Astrocyte (in vitro differentiated cells and primary cell): ENCODE measurements at regions not wholly inside any gene's neighbourhood (a gene's known extent, or its start where the extent isn't known, plus 50 kb on each side); places are given as distances from the start of the nearest gene placed in this dataset.

Experiments
- DNase-seq: peaks from one replicate; pipeline ENCODE4 v3.0.0-alpha.2; 2010; ENCODE audit warnings: low read depth
- FAIRE-seq: peaks from 2 replicates; lab custom pipeline; 2011; peaks lifted over from hg19 to GRCh38; lab: Jason Lieb, UNC
- H2AFZ ChIP-seq: 2 replicates; pipeline ENCODE4 v1.6.0; 2012; ENCODE audit warnings: low read depth, low read length, inconsistent platforms
- H3K27ac ChIP-seq: 2 replicates; pipeline ENCODE4 v1.5.1; 2011; ENCODE audit warnings: low read depth, low read length, inconsistent platforms
- H3K27me3 ChIP-seq: 2 replicates; pipeline ENCODE4 v1.6.0; 2011; ENCODE audit warnings: low read length, inconsistent platforms; ENCODE audit not compliant: insufficient read depth
- H3K36me3 ChIP-seq: 2 replicates; pipeline ENCODE4 v1.5.1; 2011; ENCODE audit warnings: low read length, inconsistent platforms; ENCODE audit not compliant: insufficient read depth
- H3K4me1 ChIP-seq: 2 replicates; pipeline ENCODE4 v1.5.1; 2011; ENCODE audit warnings: low read length, inconsistent platforms; ENCODE audit not compliant: insufficient read depth
- H3K4me2 ChIP-seq: 2 replicates; pipeline ENCODE4 v1.6.0; 2012; ENCODE audit warnings: low read length, inconsistent platforms
- H3K4me3 ChIP-seq: 2 replicates; pipeline ENCODE4 v1.5.1; 2011; ENCODE audit warnings: low read depth, mild to moderate bottlenecking, low read length, inconsistent platforms; ENCODE audit not compliant: insufficient read depth
- H3K79me2 ChIP-seq: 2 replicates; pipeline ENCODE4 v1.6.0; 2012; ENCODE audit warnings: mild to moderate bottlenecking, low read length, inconsistent platforms; ENCODE audit not compliant: insufficient read depth
- H3K9ac ChIP-seq: 2 replicates; pipeline ENCODE4 v1.6.0; 2012; ENCODE audit warnings: mild to moderate bottlenecking, low read length, inconsistent platforms
- H3K9me3 ChIP-seq: 2 replicates; pipeline ENCODE4 v1.5.1; 2012; ENCODE audit warnings: low read depth, mild to moderate bottlenecking, low read length, inconsistent platforms; ENCODE audit not compliant: insufficient read depth
- H4K20me1 ChIP-seq: 2 replicates; pipeline ENCODE4 v1.6.0; 2012; ENCODE audit warnings: low read length, inconsistent platforms; ENCODE audit not compliant: insufficient read depth
- H3K27ac Mint-ChIP-seq: one replicate; pipeline ENCODE4 v1.8.0; 2021; ENCODE audit warnings: mild to moderate bottlenecking, mixed read lengths; ENCODE audit not compliant: unreplicated experiment
- H3K27me3 Mint-ChIP-seq: one replicate; pipeline ENCODE4 v1.8.0; 2021; ENCODE audit warnings: low read depth, mixed read lengths; ENCODE audit not compliant: unreplicated experiment
- H3K36me3 Mint-ChIP-seq: one replicate; pipeline ENCODE4 v1.8.0; 2021; ENCODE audit warnings: low read depth, mixed read lengths; ENCODE audit not compliant: unreplicated experiment
- H3K4me1 Mint-ChIP-seq: one replicate; pipeline ENCODE4 v1.8.0; 2021; ENCODE audit warnings: low read depth, mixed read lengths; ENCODE audit not compliant: unreplicated experiment
- H3K4me3 Mint-ChIP-seq: one replicate; pipeline ENCODE4 v1.8.0; 2021; ENCODE audit warnings: mild to moderate bottlenecking, moderate library complexity, mixed read lengths; ENCODE audit not compliant: unreplicated experiment
- H3K9me3 Mint-ChIP-seq: one replicate; pipeline ENCODE4 v1.8.0; 2021; ENCODE audit warnings: mild to moderate bottlenecking, mixed read lengths; ENCODE audit not compliant: unreplicated experiment
- EZH2 ChIP-seq: IDR thresholded peaks from 2 replicates; pipeline ENCODE4 v1.6.1; 2012; ENCODE audit warnings: mild to moderate bottlenecking, low read length, inconsistent platforms; ENCODE audit not compliant: insufficient read depth
- TF ChIP-seq, protein P1 (sequence below): IDR thresholded peaks from 2 replicates; pipeline ENCODE4 v1.5.1; 2011; ENCODE audit warnings: low read depth, mild to moderate bottlenecking, inconsistent platforms, low read length, moderate library complexity; ENCODE audit not compliant: insufficient read depth

GRCh38 chr5:100175346-100175745 is 359.8 kb upstream of the FAM174A start:
- H3K27me3 ChIP-seq = no peaks in the 10 kb centered on the region
- H3K4me1 Mint-ChIP-seq = no peaks in the 10 kb centered on the region
- no peaks in the 10 kb centered on the region for H3K36me3 ChIP-seq
- TF ChIP-seq, protein P1, sequence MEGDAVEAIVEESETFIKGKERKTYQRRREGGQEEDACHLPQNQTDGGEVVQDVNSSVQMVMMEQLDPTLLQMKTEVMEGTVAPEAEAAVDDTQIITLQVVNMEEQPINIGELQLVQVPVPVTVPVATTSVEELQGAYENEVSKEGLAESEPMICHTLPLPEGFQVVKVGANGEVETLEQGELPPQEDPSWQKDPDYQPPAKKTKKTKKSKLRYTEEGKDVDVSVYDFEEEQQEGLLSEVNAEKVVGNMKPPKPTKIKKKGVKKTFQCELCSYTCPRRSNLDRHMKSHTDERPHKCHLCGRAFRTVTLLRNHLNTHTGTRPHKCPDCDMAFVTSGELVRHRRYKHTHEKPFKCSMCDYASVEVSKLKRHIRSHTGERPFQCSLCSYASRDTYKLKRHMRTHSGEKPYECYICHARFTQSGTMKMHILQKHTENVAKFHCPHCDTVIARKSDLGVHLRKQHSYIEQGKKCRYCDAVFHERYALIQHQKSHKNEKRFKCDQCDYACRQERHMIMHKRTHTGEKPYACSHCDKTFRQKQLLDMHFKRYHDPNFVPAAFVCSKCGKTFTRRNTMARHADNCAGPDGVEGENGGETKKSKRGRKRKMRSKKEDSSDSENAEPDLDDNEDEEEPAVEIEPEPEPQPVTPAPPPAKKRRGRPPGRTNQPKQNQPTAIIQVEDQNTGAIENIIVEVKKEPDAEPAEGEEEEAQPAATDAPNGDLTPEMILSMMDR = no peak
- TF ChIP-seq EZH2 = no peak
- no peak overlapping the region for H3K4me3 Mint-ChIP-seq
- no peak for DNase-seq
- H4K20me1 ChIP-seq = no peaks in the 10 kb centered on the region
- peaks cover 2% of the 10 kb centered on the region for H3K9me3 Mint-ChIP-seq
- H3K36me3 Mint-ChIP-seq = no peaks in the 10 kb centered on the region
- H3K79me2 ChIP-seq = no peaks in the 10 kb centered on the region
- H3K9me3 ChIP-seq = no peaks in the 10 kb centered on the region
- no peaks in the 10 kb centered on the region for H3K27me3 Mint-ChIP-seq
- no peak overlapping the region for H3K27ac Mint-ChIP-seq
- H3K4me2 ChIP-seq = no peak overlapping the region
- no peak overlapping the region for H3K9ac ChIP-seq
- H2AFZ ChIP-seq = no peak overlapping the region
- no peaks in the 10 kb centered on the region for H3K4me1 ChIP-seq
- H3K4me3 ChIP-seq = no peak overlapping the region
- no peak for FAIRE-seq
- no peak overlapping the region for H3K27ac ChIP-seq

DNA sequence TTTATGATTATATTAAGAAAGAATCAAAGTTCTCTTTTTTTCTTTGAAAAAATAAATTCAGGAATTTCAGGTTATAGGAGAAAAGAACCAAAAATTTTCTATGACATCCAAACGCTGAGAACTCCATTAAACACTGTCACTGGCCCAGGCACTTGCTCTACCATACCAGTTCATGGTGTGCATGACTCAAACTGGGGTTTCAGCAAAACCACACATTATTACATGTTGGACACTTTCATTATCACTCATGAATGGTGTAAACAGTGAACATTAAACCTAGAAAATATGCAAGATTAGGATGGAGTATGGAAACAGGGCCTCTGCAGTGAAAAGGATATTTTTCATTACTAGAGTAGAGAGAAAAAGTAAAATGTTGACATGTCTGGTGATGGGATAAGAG is 369.9 kb upstream of the FAM174A start:
- Histone ChIP-seq H3K9me3 (no peaks in the 10 kb centered on the region), H3K36me3 (no peaks in the 10 kb centered on the region), H3K27ac (no peak overlapping the region), H2AFZ (no peak overlapping the region), H3K27me3 (no peaks in the 10 kb centered on the region), H3K9ac (no peak overlapping the region), H3K4me3 (no peak overlapping the region), H3K4me2 (no peak overlapping the region), H3K4me1 (no peaks in the 10 kb centered on the region), H3K79me2 (no peaks in the 10 kb centered on the region), H4K20me1 (no peaks in the 10 kb centered on the region)
- no peaks in the 10 kb centered on the region for H3K4me1 Mint-ChIP-seq
- peaks cover 6% of the 10 kb centered on the region for H3K9me3 Mint-ChIP-seq
- DNase-seq (no peak), FAIRE-seq (no peak)
- no peak overlapping the region for H3K27ac Mint-ChIP-seq
- H3K36me3 Mint-ChIP-seq = peaks cover 2% of the 10 kb centered on the region
- TF ChIP-seq EZH2 = no peak
- TF ChIP-seq, protein P1 = no peak
- no peak overlapping the region for H3K4me3 Mint-ChIP-seq
- H3K27me3 Mint-ChIP-seq = no peaks in the 10 kb centered on the region

DNA sequence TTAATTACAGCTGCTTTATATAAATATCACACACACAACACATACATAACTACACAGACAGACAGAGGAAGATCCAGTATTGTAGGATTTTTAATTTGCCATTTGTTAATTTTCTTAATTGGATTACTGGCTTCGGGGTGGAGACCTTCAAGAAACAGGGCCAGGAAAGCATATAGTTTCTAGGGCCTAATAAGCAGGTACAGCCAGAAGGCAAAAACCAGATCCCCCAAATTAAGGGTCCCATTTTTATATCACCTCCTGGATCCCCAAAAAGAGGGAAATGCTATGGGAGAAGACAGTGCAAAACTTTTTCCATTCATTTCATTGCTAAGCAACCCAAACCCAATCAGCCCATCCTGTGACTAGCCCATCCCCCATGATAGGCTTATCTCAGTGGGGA is 373.3 kb upstream of the FAM174A start:
- Histone ChIP-seq H3K79me2 (no peaks in the 10 kb centered on the region), H3K36me3 (no peaks in the 10 kb centered on the region), H3K4me1 (no peaks in the 10 kb centered on the region), H3K4me2 (no peak overlapping the region), H2AFZ (no peak overlapping the region), H3K9me3 (no peaks in the 10 kb centered on the region), H3K27me3 (no peaks in the 10 kb centered on the region), H3K9ac (no peak overlapping the region), H3K27ac (no peak overlapping the region), H3K4me3 (no peak overlapping the region), H4K20me1 (no peaks in the 10 kb centered on the region)
- H3K9me3 Mint-ChIP-seq = peaks cover 6% of the 10 kb centered on the region
- FAIRE-seq = no peak
- DNase-seq = no peak
- no peaks in the 10 kb centered on the region for H3K4me1 Mint-ChIP-seq
- no peak overlapping the region for H3K27ac Mint-ChIP-seq
- TF ChIP-seq EZH2 = no peak
- TF ChIP-seq, protein P1 = no peak
- H3K27me3 Mint-ChIP-seq = no peaks in the 10 kb centered on the region
- H3K4me3 Mint-ChIP-seq = no peak overlapping the region
- peaks cover 2% of the 10 kb centered on the region for H3K36me3 Mint-ChIP-seq
